Psoas muscle (tissue), 7 donors: ENCODE measurements at regions not wholly inside any gene's neighbourhood (a gene's known extent, or its start where the extent isn't known, plus 50 kb on each side); places are given as distances from the start of the nearest gene placed in this dataset.

Experiments
- ATAC-seq, 4 donors: fragments of 200-7000 bp; cut with Tn5 transposase; one replicate each; pipeline ENCODE4 v1.9.1; 2020; ENCODE audit warnings: moderate library complexity in 3 of 4, mild to moderate bottlenecking in 2 of 4
- DNase-seq, 2 donors: peaks; one replicate each; pipeline ENCODE4 v3.0.0-alpha.2; 2020
- H3K27ac ChIP-seq: fragments of 200-600 bp; one replicate; pipeline ENCODE4 v1.8.0; 2022
- H3K27me3 ChIP-seq, 3 donors: fragments of 200-600 bp in 1 of 3; one replicate each; pipeline versions ENCODE4 v1.6.1 to v1.8.0; 2013 to 2022; ENCODE audit warnings: low read length in 2 of 3, mild to moderate bottlenecking in 2 of 3, moderate library complexity in 1 of 3; ENCODE audit not compliant: insufficient read depth in 3 of 3
- H3K36me3 ChIP-seq, 2 donors: fragments of 200-600 bp in 1 of 2; one replicate each; pipeline versions ENCODE4 v1.6.1 to v1.8.0; 2013 to 2022; ENCODE audit warnings: low read depth in 1 of 2, mild to moderate bottlenecking in 1 of 2, moderate library complexity in 1 of 2; ENCODE audit not compliant: insufficient read depth in 1 of 2
- H3K4me1 ChIP-seq: fragments of 200-600 bp; one replicate; pipeline ENCODE4 v1.8.0; 2022
- H3K4me3 ChIP-seq: fragments of 200-600 bp; one replicate; pipeline ENCODE4 v1.8.0; 2022; ENCODE audit warnings: mild to moderate bottlenecking
- H3K9me3 ChIP-seq: fragments of 200-600 bp; one replicate; pipeline ENCODE4 v1.8.0; 2022
- WGBS, 3 donors: extraction: QIAGEN DNeasy Blood & Tissue Kit; methylation state at CpG; one replicate each; pipeline versions ENCODE4 v1.1.6 to v1.1.7; 2013; 5-methylcytosine and 5-hydroxymethylcytosine counted together
- intact Hi-C, 2 donors: fragments of 100-400 bp; cut with DNase I; formaldehyde crosslinking; loops; one replicate each; pipeline versions ENCODE4 v1.11.0 to v1.14.2; 2022
- TF ChIP-seq, protein P1 (sequence below): fragments of 200-600 bp; IDR thresholded peaks from one replicate; pipeline ENCODE4 v1.8.0; 2022; ENCODE audit warnings: antibody characterized with exemption
- donor health status: healthy with polysubstance abuse.
- donor health status: DM: no; HTN: no; CAD: no; lungs with moderate emphysema.
- donor health status: Bipolar disorder and iron deficiency.
- donor health status: healthy.
- donor health status: DM: yes; HTN: yes; CAD: no.
- donor health status: DM: no; HTN: no; CAD: no.
- donor health status: DM: yes; HTN: yes; CAD: no.

DNA sequence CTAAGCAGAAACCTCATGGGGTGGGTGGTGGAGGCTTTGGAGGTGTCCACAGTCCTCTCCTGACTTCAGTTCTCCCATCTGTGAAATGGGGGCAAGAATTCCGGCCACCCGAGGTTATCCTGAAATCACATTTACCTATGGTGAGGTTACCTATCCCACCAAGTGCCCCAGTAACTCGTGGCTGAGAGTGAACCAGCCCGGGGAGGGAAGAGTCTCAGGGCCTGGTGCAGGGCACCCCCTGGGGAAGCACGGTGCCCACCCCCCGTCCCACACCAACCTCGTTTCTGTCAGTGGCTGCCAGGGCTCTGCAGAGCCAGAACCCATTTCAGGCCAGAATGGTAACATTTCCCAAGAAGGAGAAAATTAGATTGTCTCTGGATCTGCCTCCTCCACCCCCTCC is 83.7 kb upstream of the VSTM2B start:
- WGBS, 3 donors, result 35 to 44% (median 43%) methylated on average over 7 of the region's 7 CpGs
- Histone ChIP-seq H3K4me3 (no peak overlapping the region), H3K27me3 (peaks cover 0 to 6% (median 4%) of the 10 kb centered on the region in 3 donors), H3K36me3 (no peaks in the 10 kb centered on the region), H3K4me1 (no peaks in the 10 kb centered on the region), H3K27ac (no peak overlapping the region), H3K9me3 (no peaks in the 10 kb centered on the region)
- DNase-seq (no peak), ATAC-seq (no peak)
- TF ChIP-seq, protein P1, sequence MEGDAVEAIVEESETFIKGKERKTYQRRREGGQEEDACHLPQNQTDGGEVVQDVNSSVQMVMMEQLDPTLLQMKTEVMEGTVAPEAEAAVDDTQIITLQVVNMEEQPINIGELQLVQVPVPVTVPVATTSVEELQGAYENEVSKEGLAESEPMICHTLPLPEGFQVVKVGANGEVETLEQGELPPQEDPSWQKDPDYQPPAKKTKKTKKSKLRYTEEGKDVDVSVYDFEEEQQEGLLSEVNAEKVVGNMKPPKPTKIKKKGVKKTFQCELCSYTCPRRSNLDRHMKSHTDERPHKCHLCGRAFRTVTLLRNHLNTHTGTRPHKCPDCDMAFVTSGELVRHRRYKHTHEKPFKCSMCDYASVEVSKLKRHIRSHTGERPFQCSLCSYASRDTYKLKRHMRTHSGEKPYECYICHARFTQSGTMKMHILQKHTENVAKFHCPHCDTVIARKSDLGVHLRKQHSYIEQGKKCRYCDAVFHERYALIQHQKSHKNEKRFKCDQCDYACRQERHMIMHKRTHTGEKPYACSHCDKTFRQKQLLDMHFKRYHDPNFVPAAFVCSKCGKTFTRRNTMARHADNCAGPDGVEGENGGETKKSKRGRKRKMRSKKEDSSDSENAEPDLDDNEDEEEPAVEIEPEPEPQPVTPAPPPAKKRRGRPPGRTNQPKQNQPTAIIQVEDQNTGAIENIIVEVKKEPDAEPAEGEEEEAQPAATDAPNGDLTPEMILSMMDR, result no peak
- intact Hi-C loops, result no loop called here

DNA sequence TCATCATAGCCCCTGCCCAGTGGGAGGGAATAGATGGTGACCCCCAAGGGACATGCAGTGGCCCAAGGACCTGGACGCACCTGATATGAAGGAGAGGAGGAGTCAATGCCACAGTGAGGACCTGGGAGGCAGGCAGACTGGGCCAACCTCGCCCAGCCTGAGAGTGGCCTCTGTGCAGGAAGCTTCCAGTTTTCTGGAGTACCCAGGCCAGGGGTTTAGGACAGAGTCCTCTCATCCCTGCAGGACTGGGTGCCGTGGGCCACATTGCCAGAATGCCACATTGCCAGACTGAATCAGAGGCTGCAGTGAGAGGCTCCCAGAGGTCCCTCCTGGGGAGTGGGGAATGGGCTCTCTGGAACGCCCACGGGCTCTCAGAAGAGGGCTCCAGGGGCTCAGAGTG is 82.9 kb upstream of the VSTM2B start:
- intact Hi-C loops, result no loop called here
- DNase-seq, result no peak
- WGBS, 3 donors, result 69 to 78% (median 70%) methylated on average over 5 of the region's 5 CpGs
- Histone ChIP-seq H3K4me3 (no peak overlapping the region), H3K27ac (no peak overlapping the region), H3K9me3 (no peaks in the 10 kb centered on the region), H3K4me1 (no peaks in the 10 kb centered on the region), H3K27me3 (peaks cover 0 to 6% (median 5%) of the 10 kb centered on the region in 3 donors), H3K36me3 (no peaks in the 10 kb centered on the region)
- no peak for ATAC-seq
- TF ChIP-seq, protein P1, result no peak

DNA sequence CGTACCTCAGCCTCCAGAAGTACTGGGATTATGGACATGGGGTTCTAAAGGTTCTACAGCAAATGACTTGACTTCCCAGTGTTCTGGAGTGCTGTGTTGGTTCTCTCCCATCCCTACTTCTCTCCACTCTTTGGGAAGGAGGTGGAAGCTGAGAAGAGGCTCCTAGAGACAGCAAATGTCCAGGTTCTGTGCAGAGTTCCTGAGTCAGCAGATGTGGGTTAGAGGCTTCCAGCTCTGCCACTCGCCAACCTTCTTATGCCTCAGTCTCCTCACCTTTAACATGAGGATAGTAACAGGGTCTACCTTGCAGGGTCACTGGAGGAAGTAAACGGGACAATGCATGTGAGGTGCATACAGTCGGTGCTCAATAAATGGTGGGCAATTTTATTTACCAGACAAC is 80.5 kb upstream of the VSTM2B start:
- Histone ChIP-seq H3K36me3 (no peaks in the 10 kb centered on the region), H3K9me3 (no peaks in the 10 kb centered on the region), H3K27me3 (peaks cover 0 to 6% (median 5%) of the 10 kb centered on the region in 3 donors), H3K4me3 (no peak overlapping the region), H3K4me1 (no peaks in the 10 kb centered on the region), H3K27ac (no peak overlapping the region)
- TF ChIP-seq, protein P1, result no peak
- DNase-seq (no peak), ATAC-seq (no peak)
- 82 to 88% (median 82%) methylated on average over 4 of the region's 4 CpGs for WGBS, 3 donors
- intact Hi-C loops, result no loop called here

DNA sequence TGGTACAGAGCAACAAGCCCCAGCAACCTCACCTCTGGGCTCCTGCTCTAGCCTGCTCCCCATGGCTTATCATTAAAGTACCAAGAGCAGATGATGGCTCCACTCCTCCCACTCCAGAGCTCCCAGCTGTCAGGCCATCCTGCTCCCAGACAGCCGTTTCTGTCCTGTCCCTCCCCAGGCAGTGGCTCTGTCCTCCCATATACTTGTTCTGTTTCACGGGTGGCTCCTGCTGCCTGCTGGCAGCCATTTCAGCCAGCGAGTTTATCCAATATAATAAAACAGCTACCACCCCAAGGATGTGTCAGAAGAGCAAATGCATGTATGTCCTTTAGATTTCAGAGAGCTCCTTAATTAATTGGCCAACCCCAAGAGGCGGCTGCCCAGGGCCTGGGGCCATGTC is 79.4 kb upstream of the VSTM2B start:
- TF ChIP-seq, protein P1, result no peak
- DNase-seq, result no peak
- intact Hi-C loops, result no loop called here
- no peak overlapping the region for H3K27ac ChIP-seq
- H3K36me3 ChIP-seq, result no peaks in the 10 kb centered on the region
- ATAC-seq, result no peak
- H3K9me3 ChIP-seq, result no peaks in the 10 kb centered on the region
- H3K4me3 ChIP-seq, result no peak overlapping the region
- WGBS, 3 donors, result 12 to 35% (median 21%) methylated on average over 4 of the region's 4 CpGs
- H3K4me1 ChIP-seq, result no peaks in the 10 kb centered on the region
- H3K27me3 ChIP-seq, result peaks cover 0 to 6% (median 3%) of the 10 kb centered on the region in 3 donors

DNA sequence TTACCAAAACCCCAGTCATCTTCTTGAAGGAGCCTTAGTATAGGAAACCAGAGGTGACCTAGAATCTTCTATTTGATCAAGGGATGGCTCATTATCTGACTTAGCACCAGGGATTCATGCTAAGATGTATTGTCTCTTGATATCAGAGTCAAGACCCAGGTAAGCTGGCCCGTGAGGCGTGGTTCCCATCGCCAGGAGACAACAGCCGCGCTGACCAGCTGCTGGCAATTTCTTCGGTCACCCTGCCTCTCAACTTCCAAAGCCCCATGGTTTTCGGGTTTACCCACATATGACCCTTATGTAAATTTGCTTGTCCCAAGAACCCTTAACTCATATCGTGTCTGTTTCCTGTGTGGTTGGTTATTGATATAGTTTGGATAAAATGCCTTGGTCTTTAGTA is 77.7 kb upstream of the VSTM2B start:
- Histone ChIP-seq H3K4me3 (no peak overlapping the region), H3K27me3 (peaks cover 0 to 6% (median 3%) of the 10 kb centered on the region in 3 donors), H3K4me1 (no peaks in the 10 kb centered on the region), H3K9me3 (no peaks in the 10 kb centered on the region), H3K36me3 (no peaks in the 10 kb centered on the region), H3K27ac (no peak overlapping the region)
- intact Hi-C loops, result no loop called here
- TF ChIP-seq, protein P1, result no peak
- ATAC-seq, result no peak
- no peak for DNase-seq
- 78 to 86% (median 83%) methylated on average over 8 of the region's 8 CpGs for WGBS, 3 donors
